DMS 273 (cell line): ENCODE measurements at regions not wholly inside any gene's neighbourhood (a gene's known extent, or its start where the extent isn't known, plus 50 kb on each side); places are given as distances from the start of the nearest gene placed in this dataset.

Experiments used
- DNase-seq: peaks from one replicate; lab custom pipeline; 2025; ENCODE audit not compliant: unreplicated experiment; lab: John Stamatoyannopoulos, UW

DNA sequence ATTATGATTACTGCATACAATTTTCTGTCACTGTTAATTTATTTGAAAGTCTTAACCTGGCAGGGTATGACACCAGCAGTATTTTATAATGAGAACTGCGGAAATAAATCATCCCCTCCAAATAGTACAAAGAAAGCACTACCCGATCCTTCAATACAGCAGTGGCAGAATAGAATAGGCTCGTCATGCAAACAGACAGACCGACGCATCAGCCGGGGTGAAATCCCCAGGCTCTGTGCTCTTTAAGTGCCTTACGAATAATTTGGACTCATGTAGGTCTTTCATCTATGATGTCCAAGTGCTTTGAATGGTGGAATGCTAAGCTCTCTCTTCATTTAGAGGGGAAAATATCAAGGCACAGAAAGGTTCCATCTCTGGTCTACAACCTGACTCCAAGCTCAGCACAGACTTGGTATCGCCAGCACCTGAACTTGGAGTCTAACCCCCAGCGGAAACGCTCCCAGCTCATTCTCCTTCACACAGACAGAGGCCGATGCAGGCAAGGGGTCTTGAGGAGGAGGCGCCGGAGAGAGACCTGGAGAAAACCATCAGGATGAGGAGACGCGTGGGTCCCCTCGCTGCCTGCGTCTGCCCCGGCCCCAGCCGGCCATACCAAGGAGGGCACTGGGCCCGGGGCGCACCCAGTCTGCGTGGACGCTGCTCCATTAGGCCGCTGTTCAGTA lies 568.1 kb upstream of the MKI67 start:
- no peak for DNase-seq

DNA sequence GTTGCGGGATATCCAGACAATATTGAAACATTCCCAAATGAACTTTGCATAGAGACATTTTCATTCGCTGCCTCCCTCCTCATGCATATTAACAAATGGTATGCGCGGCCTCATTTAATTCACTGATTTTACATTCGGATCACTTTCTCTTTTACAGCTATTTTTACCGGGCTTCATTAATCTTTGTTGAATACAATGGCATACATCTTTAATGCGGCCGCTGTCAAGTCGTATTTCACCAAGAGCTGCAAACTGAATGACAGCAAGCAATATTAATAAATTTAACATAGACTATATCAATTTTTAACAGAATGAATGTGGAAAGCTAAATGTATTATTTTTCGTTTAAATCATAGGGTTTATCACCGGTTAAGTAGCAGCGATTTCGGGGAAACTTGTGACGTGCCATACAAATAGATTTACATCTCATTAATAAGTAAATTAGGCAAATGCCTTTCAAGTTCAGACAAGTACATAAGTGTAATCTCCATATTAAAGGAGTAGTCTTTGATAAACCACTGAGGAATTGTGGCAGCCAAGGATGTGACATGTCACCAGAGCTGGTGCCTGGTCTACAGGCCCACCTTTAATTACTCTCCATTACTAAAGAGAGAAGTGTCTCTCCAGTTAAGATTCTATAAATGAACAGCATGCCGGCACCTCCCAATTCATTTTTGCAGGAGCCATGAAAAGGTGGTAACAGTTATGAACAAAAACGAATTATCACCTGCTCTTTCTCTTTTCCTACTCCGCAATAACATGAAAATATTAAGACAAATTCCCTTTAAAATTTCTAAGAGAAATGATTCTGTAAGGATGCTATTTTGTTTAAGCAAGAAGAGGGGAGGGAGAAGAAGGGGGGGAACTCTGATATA lies 568.9 kb upstream of the MKI67 start:
- DNase-seq, result no peak

DNA sequence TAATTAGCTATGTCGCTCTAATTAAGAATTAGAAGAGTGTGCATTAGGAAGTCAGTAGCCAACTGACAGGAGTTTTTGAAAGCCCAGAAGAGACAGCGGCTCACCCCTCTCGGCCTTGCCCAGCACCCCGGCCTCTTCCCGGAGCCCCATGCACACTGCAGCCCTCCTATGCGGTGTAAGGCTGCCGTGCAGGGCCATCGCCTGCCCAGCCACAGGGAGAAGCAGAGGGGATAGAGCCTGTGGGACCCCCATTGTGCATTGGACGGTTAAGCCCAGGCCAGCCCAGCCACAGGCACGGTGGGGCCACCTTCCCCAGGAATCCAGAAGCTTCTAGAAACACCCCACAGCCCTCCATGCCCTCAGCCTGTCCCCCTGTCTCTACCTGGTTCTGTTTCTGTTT lies 569.7 kb upstream of the MKI67 start:
- DNase-seq, result no peak

DNA sequence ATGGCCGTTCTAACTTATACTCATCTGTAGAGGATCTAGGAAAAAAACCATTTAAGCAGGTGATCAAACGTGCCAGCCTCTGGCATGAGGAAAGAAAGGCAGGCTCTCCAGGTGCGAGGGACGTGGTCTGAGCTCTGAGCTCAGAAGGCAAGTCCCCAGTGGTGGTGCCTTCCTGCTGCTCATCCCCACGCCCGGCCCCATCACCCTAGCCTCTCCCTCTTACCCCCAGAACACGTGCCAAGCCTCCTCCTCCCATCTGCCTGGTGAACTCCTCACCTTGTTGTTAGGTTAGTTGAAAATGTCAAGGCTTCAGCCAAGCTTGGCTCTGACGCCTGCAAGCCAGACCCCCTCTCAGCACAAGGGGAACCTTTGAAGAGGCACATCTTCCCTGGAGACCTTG lies 571.2 kb upstream of the MKI67 start:
- DNase-seq, result no peak

DNA sequence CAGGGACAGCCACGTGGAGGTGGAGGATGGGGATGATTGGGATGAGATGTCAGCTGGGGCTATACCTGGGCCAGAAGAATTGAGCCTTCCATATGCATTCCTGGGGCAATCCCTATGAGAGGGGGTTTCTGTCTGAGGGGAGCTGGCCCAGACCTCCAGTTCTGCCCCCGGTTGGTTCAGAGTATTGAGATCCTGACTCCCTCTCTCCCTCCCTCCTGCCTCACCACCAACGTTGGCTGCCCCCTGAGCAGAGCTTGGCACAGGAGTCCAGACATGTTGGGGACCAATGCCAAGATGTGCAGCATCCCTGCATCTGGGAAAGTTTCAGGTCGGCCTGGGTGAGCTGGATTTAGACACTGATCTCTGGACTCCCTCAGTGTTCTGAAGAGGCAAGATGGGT lies 575.2 kb upstream of the MKI67 start:
- no peak for DNase-seq

DNA sequence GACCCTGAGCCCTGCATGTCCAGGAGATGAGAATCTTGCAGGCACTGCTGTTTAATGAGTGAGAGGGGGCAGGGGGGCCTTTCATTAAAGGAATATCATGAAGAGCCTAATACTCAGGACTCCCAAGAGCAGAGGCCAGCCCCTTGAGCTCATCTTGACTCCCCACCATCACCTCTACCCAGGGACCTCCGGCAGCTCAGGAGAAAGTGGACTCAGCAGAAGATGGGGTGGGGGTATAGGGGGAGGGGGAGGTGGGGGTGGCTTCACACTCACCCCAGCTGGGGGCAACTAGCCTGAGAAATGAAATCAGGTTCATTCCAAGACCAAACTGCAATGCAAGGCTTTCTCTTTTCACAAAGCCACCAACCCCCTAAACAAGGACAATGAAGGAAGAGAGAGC lies 575.6 kb upstream of the MKI67 start:
- DNase-seq, result no peak

DNA sequence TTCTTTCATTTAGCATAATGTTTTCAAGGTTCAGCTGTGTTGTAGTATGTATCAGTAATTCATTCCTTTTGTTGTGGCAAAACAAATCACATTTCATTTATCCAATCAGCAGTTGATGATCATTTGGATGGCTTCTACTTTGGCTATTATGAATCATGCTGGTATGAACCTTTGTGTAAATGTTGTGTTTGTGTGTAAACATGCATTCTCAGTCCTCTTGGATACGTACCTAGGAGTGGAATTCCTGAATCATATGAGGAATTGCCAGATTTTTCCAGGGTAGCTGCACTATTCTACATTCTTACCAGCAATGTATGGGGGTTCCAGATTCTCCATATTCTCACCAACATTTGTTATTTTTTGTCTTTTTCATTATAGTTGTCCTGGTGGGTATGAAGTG lies 578.5 kb upstream of the MKI67 start:
- DNase-seq, result no peak

DNA sequence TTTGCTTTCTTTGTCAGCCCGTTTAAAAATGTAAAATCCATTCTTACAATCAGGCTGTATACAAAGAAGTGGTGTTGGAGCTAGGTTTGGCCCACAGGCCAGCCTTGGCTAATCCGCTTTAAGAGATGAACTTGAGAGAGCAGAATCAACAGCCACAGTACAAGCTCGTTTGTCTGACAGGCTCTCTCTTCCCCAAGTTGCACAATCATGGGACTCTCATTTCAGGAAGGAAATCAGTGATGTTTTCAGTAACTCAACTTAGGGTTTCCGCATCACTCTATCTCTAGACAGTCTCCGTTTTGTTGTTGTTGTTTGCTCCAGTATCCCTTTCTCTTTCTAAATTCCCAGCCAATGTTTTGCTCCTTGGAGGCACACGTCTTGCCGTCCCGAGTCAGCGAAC lies 582.0 kb upstream of the MKI67 start:
- no peak for DNase-seq

DNA sequence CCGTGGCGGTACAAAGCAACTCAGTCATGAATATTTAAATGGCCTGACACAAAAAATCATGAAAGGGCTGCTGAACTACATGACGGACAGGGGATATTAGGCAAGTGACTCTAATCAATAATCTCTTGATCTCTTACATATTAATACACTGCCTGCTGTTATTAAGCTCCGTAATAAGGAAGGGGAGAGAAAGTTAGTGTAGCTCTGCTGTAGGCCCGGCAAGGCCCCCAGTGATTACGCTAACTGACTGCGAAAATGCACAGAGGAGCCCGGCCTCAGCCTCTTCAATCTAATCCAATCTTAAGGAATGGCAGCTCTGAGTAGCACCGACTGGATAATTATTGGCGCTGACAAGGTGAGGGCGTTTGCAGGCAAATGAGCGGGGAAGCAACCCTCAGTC lies 583.5 kb upstream of the MKI67 start:
- DNase-seq, result no peak

DNA sequence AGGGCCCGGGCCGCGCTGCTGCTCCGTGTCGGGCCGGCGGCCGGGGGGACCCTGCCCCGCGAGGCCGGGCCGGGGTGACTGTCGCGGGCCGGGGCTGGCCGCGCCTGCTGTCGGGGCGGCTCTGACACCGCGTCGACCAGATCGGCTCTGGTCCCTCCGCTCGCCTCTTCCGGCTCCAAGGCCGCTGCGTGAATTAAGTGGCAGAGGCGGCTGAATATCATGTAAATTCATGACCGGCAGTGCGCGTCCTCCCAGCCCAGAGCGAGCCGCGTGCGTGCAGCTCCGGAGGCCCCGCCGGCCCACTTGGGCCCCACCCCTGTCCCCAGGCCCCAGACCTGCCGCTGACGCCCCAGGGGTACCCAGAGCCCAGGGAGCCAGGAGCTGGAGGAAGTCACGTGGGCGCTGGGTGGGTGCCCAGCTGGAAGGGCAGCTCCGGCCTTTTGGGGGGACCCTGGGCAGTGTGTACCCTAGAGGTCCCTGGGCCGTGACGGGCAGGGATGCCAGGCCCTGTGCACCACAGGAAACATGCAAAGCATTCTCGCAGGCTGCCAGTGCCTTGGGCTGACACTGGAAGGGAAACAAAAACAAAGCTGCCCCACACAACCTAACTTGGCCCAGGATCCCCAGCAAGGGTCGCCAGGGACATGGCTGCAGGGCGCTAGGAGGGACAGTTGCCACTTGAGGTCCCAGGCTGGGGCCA lies 584.0 kb upstream of the MKI67 start:
- DNase-seq, result no peak

DNA sequence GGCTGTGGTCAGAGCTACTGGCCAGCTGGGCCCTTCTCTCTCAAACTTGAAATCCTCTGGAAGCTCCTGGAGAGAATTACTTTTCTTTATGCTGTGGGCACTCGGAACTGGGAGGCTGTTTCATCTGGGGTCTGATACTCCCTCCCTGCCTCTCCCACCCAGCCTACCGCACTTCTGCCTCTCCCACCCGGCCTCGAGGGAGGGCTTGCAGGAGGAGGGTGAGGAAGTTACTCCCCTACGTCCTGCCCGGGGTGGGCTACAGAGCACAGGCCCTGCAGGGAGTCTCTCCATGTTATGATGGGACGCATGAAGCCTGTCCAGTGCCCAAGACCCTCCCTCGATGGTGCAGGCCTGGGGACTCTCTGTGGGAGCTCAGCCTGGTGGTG lies 584.6 kb upstream of the MKI67 start:
- DNase-seq, result no peak

DNA sequence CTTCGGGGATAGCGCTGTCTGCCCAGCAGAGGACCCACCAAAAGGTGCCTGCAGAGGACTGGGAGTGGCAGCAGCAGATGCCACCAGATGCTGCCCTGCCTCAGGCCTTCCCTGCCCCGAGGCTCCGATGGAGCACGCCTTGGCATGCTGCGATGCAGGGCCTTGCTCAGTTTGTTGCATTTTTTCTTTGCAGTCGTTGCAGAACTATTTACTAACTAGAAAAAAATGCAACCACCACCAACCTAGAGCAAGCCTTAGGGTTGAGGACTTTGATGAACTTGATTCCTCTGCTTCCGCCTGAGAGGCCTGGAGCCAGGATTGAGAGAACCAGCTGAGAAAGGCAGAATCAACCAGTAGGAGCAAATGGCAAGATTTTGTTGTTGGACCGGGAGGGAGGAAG lies 585.6 kb upstream of the MKI67 start:
- no peak for DNase-seq

DNA sequence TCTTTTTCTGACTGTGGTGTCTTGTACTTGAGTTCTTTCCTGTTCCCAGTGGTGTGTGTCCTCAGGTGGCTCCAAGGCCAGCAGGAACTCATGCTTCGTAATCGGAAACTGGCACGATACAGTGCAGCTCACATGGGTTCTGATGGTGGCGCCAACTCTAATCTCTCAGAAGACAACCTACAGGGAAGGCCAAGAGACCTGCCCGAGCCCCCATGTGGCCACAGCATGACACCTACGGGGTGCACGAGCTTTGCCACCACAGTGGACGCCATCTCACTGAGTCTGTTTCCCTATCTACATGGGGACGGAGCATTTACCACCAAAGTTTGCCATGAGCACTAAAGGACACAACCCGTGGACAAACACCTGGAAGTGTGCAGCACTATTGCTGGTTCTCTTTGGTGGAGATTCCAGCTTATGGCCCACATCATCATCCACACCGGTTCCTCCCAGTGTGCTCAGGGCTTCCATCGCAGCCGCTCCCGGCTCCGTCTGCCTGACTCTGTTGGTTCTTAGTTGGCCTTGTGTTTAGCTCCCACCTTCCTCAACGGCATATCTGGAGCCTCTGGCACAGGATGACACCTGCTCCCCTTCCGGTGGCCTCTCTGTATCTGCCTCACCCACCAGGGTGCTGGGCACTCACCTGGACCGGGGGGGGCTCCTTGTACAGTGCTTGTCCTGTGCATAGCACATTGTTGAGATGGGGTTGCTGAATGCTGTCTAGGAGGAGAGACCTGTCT lies 586.6 kb upstream of the MKI67 start:
- DNase-seq, result no peak

DNA sequence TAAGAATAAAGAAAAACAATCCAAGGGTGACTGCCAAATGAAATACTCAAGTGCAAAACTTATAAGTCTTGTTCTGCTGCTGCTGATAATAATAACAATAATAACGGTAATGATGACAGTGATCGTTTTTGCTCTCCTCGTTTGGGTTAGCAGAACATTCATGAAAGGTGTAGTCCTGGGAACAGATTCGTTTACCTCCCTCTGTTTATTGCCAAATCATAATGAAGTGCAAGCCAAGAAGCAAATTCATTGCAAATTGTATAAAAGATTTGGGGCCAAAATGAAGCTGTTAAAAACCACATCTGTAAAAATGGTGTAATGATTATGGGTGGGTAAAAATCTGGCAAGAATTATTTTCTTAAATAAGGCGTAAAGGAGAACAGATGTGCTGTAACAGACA lies 587.2 kb upstream of the MKI67 start:
- no peak for DNase-seq

DNA sequence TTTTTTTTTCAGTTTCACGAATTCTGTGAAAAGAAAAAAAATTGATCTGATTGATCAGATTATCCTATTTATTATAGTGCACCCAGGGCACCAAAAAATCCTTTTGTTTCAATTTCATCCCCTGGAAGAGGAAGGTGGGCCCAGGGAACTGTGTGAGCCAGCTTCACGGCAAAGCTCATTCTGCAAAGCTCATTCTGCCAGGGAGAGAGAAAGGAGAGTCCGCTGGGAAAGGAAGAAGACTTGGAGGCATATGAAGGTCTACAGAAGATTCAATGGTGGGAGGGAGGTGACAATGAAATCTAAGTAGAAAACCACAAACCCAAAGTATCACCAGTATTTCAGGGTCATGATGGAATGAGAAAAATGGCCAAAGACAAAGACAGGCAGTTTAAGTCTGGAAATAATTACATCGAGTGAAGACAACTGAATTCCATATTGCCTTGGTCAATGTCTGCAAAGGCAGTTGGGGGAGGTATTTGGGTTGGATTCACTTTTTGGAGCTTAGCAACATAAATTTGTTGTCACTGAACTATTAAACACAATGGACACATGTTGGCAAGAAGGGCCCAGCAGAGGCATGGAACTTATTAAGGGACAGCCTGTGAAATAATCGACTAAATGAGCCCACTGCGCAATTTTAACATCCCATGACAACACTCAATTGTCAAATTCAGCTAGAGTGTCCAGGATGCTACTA lies 587.8 kb upstream of the MKI67 start:
- DNase-seq, result no peak

DNA sequence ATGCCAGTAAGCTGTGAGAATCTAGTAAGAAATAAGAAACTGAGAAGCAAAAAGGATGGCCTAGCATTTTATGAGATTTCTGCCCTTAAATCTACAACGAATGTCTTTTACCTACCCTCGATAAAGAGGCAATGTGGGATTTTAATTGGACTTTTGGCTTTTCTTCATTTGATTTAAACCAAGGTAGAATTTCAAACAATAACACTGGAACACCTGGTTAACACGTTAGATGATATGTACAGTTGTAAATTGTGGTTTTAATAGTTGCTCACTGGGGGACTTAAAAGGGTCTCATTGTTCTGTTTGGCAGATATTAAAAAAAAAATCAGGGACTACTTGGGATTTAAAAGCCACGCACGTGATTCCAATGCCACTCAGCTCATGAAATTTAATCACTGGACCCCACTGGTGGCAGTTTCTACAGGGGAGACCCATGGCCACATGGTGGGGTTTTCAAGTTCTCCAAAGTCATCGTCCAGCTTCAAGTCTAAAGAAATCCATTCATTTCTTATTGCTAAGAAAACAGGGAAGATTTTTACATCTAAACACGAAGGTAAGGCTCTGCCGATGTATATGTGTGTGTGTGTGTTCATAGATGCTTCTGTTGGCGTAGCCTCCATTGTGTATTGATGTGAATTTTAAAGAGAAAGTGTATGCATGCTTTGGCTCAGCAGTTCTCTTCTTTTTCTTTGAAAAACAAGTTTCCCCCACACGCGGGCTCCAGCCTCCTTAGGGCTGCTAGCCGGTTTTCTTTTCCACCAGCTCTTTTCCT lies 588.6 kb upstream of the MKI67 start:
- no peak for DNase-seq

DNA sequence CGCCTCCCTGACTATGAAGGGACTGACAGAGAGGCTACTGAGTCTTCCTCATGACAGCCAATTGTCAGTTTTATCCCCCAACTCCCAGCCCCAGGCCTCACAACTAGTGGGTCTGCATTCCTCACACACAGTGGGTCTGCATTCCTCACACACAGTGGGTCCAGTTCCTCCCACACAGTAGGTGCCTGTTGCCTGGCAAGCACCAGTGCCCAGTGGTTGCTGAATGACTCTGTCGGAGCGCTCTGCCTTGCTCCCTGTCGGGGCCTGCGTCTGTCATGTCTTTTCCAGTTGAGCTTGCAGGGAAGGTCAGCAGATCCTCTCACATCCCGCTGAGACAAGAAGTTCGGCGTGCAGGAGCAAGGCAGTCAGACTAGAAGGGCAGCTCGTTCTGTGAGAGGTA lies 590.0 kb upstream of the MKI67 start:
- DNase-seq, result no peak

DNA sequence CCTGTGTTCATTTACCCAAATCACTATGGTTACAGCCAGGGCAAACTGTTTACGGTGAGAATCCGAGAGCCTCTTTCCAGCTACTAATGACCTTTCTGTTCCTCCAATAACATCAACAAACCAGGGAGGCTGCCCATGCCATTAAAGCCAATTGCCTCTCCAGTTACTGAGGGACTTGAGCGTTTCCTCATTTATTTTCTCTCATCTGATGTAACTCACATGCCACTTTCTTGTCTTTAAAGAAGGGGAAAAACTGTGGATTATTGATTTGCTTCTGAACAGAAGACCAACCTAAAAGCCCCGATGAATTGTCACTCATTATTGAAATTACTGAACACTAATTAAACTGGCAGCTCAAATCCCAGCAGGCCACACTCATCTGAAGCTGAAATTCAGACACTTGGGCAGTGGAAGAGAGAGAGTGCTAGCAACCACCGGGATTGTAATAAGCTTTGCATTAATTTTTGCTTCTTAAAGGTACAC lies 595.8 kb upstream of the MKI67 start:
- no peak for DNase-seq

DNA sequence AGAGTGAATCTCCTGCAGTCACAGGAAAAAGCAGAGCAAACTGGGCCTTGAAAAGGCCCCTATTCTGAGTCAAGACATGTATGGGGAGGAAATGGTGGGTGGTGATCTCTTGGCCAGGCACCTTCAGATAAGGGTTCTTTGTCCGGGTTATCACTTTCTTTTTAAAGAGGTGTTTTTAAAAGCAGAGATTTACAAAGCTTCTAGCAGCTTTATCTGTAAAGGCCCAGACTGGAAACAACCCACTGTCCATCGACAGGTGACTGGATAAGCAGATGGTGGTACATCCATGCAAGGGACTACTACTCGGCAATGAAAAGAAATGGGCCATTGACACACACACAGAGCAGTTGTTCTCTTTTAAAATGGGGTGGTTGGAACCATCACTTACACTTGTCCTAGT lies 596.7 kb upstream of the MKI67 start:
- DNase-seq, result no peak

DNA sequence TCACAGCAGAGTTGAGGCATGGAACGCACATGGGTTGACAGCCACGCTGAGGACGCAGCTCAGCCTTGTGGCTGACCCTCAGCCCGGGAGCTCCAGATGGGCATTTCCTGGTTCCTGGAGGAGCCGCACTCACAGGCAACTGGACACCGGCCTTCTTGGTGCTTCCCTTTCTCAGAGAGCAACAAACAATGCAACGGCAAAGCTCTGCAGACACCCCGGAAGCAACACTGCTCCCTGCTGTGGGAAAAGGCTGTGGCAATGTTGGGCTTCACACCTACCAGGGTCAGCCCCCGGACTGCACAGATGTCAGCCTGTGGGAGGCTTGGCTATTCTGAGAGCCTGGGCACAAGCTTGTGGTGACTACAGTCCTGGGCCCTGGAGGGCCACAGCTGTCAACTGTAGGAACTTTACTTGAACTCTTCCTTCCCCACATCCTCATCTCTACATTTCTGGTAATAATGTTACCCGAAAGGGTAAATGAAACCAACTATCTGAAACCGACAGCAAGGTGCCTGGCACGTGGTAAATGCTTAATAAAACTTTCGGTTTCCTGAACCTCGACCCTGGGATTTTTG lies 597.5 kb upstream of the MKI67 start:
- no peak for DNase-seq
